Motor neuron (in vitro differentiated cells): ENCODE measurements at regions not wholly inside any gene's neighbourhood (a gene's known extent, or its start where the extent isn't known, plus 50 kb on each side); places are given as distances from the start of the nearest gene placed in this dataset.
"Not testable (repeated sequence)": the region's sequence is repeated elsewhere in the genome, so short reads cannot be mapped to it uniquely, and the experiment has no call there.

Experiments used
- ATAC-seq, 8 experiments: fragments of 200-7000 bp; cut with Tn5 transposase; replicated peaks in 6 of 8; 2 replicates each; pipeline ENCODE4 v1.8.0; 2021; ENCODE audit warnings: mild to moderate bottlenecking in 8 of 8, moderate library complexity in 8 of 8
- H3K27ac ChIP-seq, 2 donors: fragments of 250-450 bp; sonication (Bioruptor Pico); 2 replicates each; pipeline ENCODE4 v1.9.0; 2021; ENCODE audit warnings: antibody characterized with exemption in 2 of 2, mild to moderate bottlenecking in 2 of 2, moderate library complexity in 1 of 2
- H3K4me1 ChIP-seq, 2 donors: fragments of 250-450 bp; sonication (Bioruptor Pico); replicated peaks in 1 of 2; 2 replicates each; pipeline ENCODE4 v1.6.1; 2021; ENCODE audit warnings: antibody characterized with exemption in 2 of 2, mild to moderate bottlenecking in 2 of 2, moderate library complexity in 1 of 2
- H3K4me3 ChIP-seq, 5 donors: fragments of 250-450 bp; sonication (Bioruptor Pico); 2 replicates each; pipeline ENCODE4 v1.9.0; 2021; ENCODE audit warnings: antibody characterized with exemption in 5 of 5, mild to moderate bottlenecking in 5 of 5, moderate library complexity in 4 of 5
- WGBS, 10 experiments: fragments of 450-650 bp; shearing (Covaris generic); methylation state at CpG; one replicate each; pipeline ENCODE4 v1.0.0; 2022; 5-methylcytosine and 5-hydroxymethylcytosine counted together
- in situ Hi-C, 9 experiments: fragments of 400-800 bp; cut with MboI; loops; one replicate each; pipeline ENCODE4 v1.15.0; 2021; ENCODE audit warnings: low sequenced_read_pairs in 9 of 9, low pct_unique_long_range_greater_than_20kb in 2 of 9; ENCODE audit not compliant: unreplicated experiment in 9 of 9

GRCh38 chr4:107497054-107497453 lies 223.0 kb downstream of the PAPSS1 start:
- no peak overlapping the region for H3K4me3 ChIP-seq
- no peaks in the 10 kb centered on the region for H3K4me1 ChIP-seq
- 17 to 90% (median 49%) methylated on average over 1 to 2 of the region's 2 CpGs; no CpG with 5 or more reads in 2 of the 10 experiments for WGBS, 10 experiments
- H3K27ac ChIP-seq, result no peak overlapping the region
- in situ Hi-C loops, result no loop called here
- no peak for ATAC-seq

GRCh38 chr4:107492566-107492965 lies 227.5 kb downstream of the PAPSS1 start:
- no peak for ATAC-seq
- Histone ChIP-seq H3K27ac (no peak overlapping the region), H3K4me1 (no peaks in the 10 kb centered on the region), H3K4me3 (no peak overlapping the region)
- WGBS, 10 experiments, result 59 to 97% (median 74%) methylated on average over 3 to 5 of the region's 5 CpGs
- in situ Hi-C loops, result no loop called here

- H3K4me1 ChIP-seq, result no peaks in the 10 kb centered on the region
- ATAC-seq, result no peak
- WGBS, 10 experiments, result 76 to 100% (median 91%) methylated on average over 1 to 2 of the region's 2 CpGs; no CpG with 5 or more reads in 2 of the 10 experiments
- H3K4me3 ChIP-seq, result no peak overlapping the region
- H3K27ac ChIP-seq, result no peak overlapping the region
- in situ Hi-C loops, result no loop called here
Measured at GRCh38 chr4:107490116-107490515, 229.9 kb downstream of the PAPSS1 start.

GRCh38 chr4:107483621-107484020 lies 236.4 kb downstream of the PAPSS1 start:
- 0% methylated on average over 1 of the region's 1 CpG; no CpG with 5 or more reads in 9 of the 10 experiments for WGBS, 10 experiments
- H3K27ac ChIP-seq, H3K4me1 ChIP-seq, H3K4me3 ChIP-seq, in situ Hi-C loops, ATAC-seq: not testable (repeated sequence)

- no peak overlapping the region for H3K4me3 ChIP-seq
- H3K27ac ChIP-seq, result no peak overlapping the region
- H3K4me1 ChIP-seq, result no peaks in the 10 kb centered on the region
- in situ Hi-C loops, result no loop called here
- no peak for ATAC-seq
- WGBS, 10 experiments, result 33 to 100% (median 83%) methylated on average over 1 to 2 of the region's 2 CpGs; no CpG with 5 or more reads in 5 of the 10 experiments
Measured at GRCh38 chr4:107482546-107482945, 237.5 kb downstream of the PAPSS1 start.

- Histone ChIP-seq H3K4me1 (no peaks in the 10 kb centered on the region), H3K27ac (no peak overlapping the region), H3K4me3 (no peak overlapping the region)
- ATAC-seq, result peak in 3 of 8 experiments; percentile 44 to 65 (median 52)
- in situ Hi-C loops, result no loop called here
Measured at GRCh38 chr4:107478327-107478980, 241.6 kb downstream of the PAPSS1 start.

- 0 to 13% (median 0%) methylated on average over 1 of the region's 1 CpG; no CpG with 5 or more reads in 1 of the 10 experiments for WGBS, 10 experiments
- H3K27ac ChIP-seq, result no peak overlapping the region
- no peak overlapping the region for H3K4me3 ChIP-seq
- no peak for ATAC-seq
- no peaks in the 10 kb centered on the region for H3K4me1 ChIP-seq
- in situ Hi-C loops, result no loop called here
Measured at GRCh38 chr4:107473126-107473525, 246.9 kb downstream of the PAPSS1 start.

- 0 to 78% (median 33%) methylated on average over 1 of the region's 1 CpG; no CpG with 5 or more reads in 5 of the 10 experiments for WGBS, 10 experiments
- ATAC-seq, result no peak
- in situ Hi-C loops, result no loop called here
- H3K27ac ChIP-seq, result no peak overlapping the region
- H3K4me1 ChIP-seq, result no peaks in the 10 kb centered on the region
- H3K4me3 ChIP-seq, result no peak overlapping the region
Measured at GRCh38 chr4:107472265-107472948, 247.6 kb downstream of the PAPSS1 start.

GRCh38 chr4:107470173-107470572 lies 249.9 kb downstream of the PAPSS1 start:
- H3K4me1 ChIP-seq, result no peaks in the 10 kb centered on the region
- no peak for ATAC-seq
- no peak overlapping the region for H3K4me3 ChIP-seq
- in situ Hi-C loops, result no loop called here
- H3K27ac ChIP-seq, result no peak overlapping the region
- WGBS, 10 experiments, result 46 to 100% (median 83%) methylated on average over 1 to 3 of the region's 3 CpGs; no CpG with 5 or more reads in 1 of the 10 experiments

GRCh38 chr4:107468812-107469211 lies 251.2 kb downstream of the PAPSS1 start:
- ATAC-seq, result no peak
- in situ Hi-C loops, result no loop called here
- no peaks in the 10 kb centered on the region for H3K4me1 ChIP-seq
- no peak overlapping the region for H3K27ac ChIP-seq
- WGBS, 10 experiments, result 36 to 95% (median 62%) methylated on average over 1 to 3 of the region's 3 CpGs; no CpG with 5 or more reads in 1 of the 10 experiments
- no peak overlapping the region for H3K4me3 ChIP-seq

- H3K4me3 ChIP-seq, result no peak overlapping the region
- WGBS, 10 experiments, result 89 to 100% (median 100%) methylated on average over 1 of the region's 1 CpG; no CpG with 5 or more reads in 3 of the 10 experiments
- H3K4me1 ChIP-seq, result no peaks in the 10 kb centered on the region
- ATAC-seq, result no peak
- no peak overlapping the region for H3K27ac ChIP-seq
- in situ Hi-C loops, result no loop called here
Measured at GRCh38 chr4:107468156-107468555, 251.9 kb downstream of the PAPSS1 start.

GRCh38 chr4:107467461-107467860 lies 252.6 kb downstream of the PAPSS1 start:
- Histone ChIP-seq H3K4me3 (no peak overlapping the region), H3K4me1 (no peaks in the 10 kb centered on the region), H3K27ac (no peak overlapping the region)
- no peak for ATAC-seq
- in situ Hi-C loops, result no loop called here
- 44 to 95% (median 78%) methylated on average over 1 to 3 of the region's 3 CpGs; no CpG with 5 or more reads in 1 of the 10 experiments for WGBS, 10 experiments

GRCh38 chr4:107458194-107458593 lies 261.8 kb downstream of the PAPSS1 start:
- WGBS, 10 experiments, result 0 to 100% (median 54%) methylated on average over 1 to 2 of the region's 2 CpGs; no CpG with 5 or more reads in 1 of the 10 experiments
- peak in 2 of 8 experiments; percentile 29 to 63 for ATAC-seq
- H3K27ac ChIP-seq, result no peak overlapping the region
- H3K4me1 ChIP-seq, result no peaks in the 10 kb centered on the region
- H3K4me3 ChIP-seq, result no peak overlapping the region
- in situ Hi-C loops, result no loop called here
